SU-DHL-6 (cell line): ENCODE measurements at regions not wholly inside any gene's neighbourhood (a gene's known extent, or its start where the extent isn't known, plus 50 kb on each side); places are given as distances from the start of the nearest gene placed in this dataset.

Experiments
- H2AFZ ChIP-seq: fragments of 200-600 bp; sonication (generic); 2 replicates; pipeline ENCODE4 v1.6.1; 2014; ENCODE audit warnings: low read depth, mild to moderate bottlenecking, moderate library complexity, mixed read lengths, antibody characterized with exemption, low read length; ENCODE audit not compliant: severe bottlenecking
- H3F3A ChIP-seq: fragments of 200-600 bp; shearing (Covaris generic); 2 replicates; pipeline ENCODE4 v1.6.0; 2016; ENCODE audit warnings: antibody characterized with exemption, mild to moderate bottlenecking; ENCODE audit not compliant: insufficient read depth
- H3K27ac ChIP-seq: fragments of 200-600 bp; sonication (generic); 2 replicates; pipeline ENCODE4 v1.5.1; 2016; ENCODE audit warnings: low read depth, mild to moderate bottlenecking, low read length, moderate library complexity, mixed read lengths
- H3K27me3 ChIP-seq: fragments of 200-600 bp; sonication (generic), shearing (Covaris generic); 2 replicates; pipeline ENCODE4 v1.6.0; 2014; ENCODE audit warnings: mild to moderate bottlenecking, low read length
- H3K36me3 ChIP-seq: fragments of 200-600 bp; sonication (generic); 2 replicates; pipeline ENCODE4 v1.6.1; 2014; ENCODE audit warnings: mild to moderate bottlenecking, low read length, mixed read lengths
- H3K4me2 ChIP-seq: fragments of 300-600, 200-600 bp; shearing (Covaris generic), sonication (generic); 2 replicates; pipeline ENCODE4 v1.6.0; 2014; ENCODE audit warnings: low read length, low read depth, mild to moderate bottlenecking; ENCODE audit not compliant: poor library complexity, severe bottlenecking
- H3K4me3 ChIP-seq: fragments of 200-600 bp; sonication (generic); 2 replicates; pipeline ENCODE4 v1.5.1; 2014; ENCODE audit warnings: antibody characterized with exemption, low read length, mild to moderate bottlenecking, mixed read lengths; ENCODE audit not compliant: insufficient read depth, poor library complexity, severe bottlenecking
- H3K79me2 ChIP-seq: fragments of 200-600 bp; sonication (generic); 2 replicates; pipeline ENCODE4 v1.6.1; 2014; ENCODE audit warnings: mild to moderate bottlenecking, low read length, moderate library complexity; ENCODE audit not compliant: insufficient read depth
- H3K9ac ChIP-seq: fragments of 200-600 bp; sonication (generic); 2 replicates; pipeline ENCODE4 v1.7.0; 2014; ENCODE audit warnings: mild to moderate bottlenecking, low read length
- H3K9me2 ChIP-seq: fragments of 200-600 bp; sonication (generic); replicated peaks from 2 replicates; pipeline ENCODE4 v1.6.1; 2014; ENCODE audit warnings: low read length; ENCODE audit not compliant: insufficient read depth
- H3K9me3 ChIP-seq: fragments of 200-600 bp; sonication (generic); 2 replicates; pipeline ENCODE4 v1.6.1; 2014; ENCODE audit warnings: low read length, mixed read lengths; ENCODE audit not compliant: insufficient read depth
- H4K20me1 ChIP-seq: fragments of 200-600 bp; sonication (generic); 2 replicates; pipeline ENCODE4 v1.6.1; 2014; ENCODE audit warnings: low read depth, mild to moderate bottlenecking, antibody characterized with exemption, low read length, moderate library complexity, mixed read lengths
- CTCF ChIP-seq: fragments of 200-600 bp; sonication (generic); IDR thresholded peaks from one replicate; pipeline ENCODE4 v1.5.1; 2017; ENCODE audit warnings: antibody characterized with exemption, mild to moderate bottlenecking, low read length, moderate library complexity; ENCODE audit not compliant: insufficient read depth, poor library complexity, severe bottlenecking
- EZH2phosphoT487 ChIP-seq: fragments of 200-600 bp; sonication (generic), shearing (Covaris generic); conservative IDR thresholded peaks from 2 replicates; pipeline ENCODE4 v1.6.1; 2018; ENCODE audit warnings: mild to moderate bottlenecking, antibody characterized with exemption, low read length, moderate library complexity, mixed read lengths

GRCh38 chr19:30780032-30780431, 407.8 kb downstream of the ZNF536 start:
- H4K20me1 ChIP-seq = no peaks in the 10 kb centered on the region
- no peak overlapping the region for H3K9ac ChIP-seq
- no peak overlapping the region for H2AFZ ChIP-seq
- H3K4me2 ChIP-seq = no peak overlapping the region
- no peaks in the 10 kb centered on the region for H3K9me2 ChIP-seq
- H3F3A ChIP-seq = no peaks in the 10 kb centered on the region
- no peak overlapping the region for H3K27ac ChIP-seq
- no peaks in the 10 kb centered on the region for H3K36me3 ChIP-seq
- no peaks in the 10 kb centered on the region for H3K9me3 ChIP-seq
- no peaks in the 10 kb centered on the region for H3K27me3 ChIP-seq
- TF ChIP-seq CTCF = no peak
- TF ChIP-seq EZH2phosphoT487 = no peak
- H3K79me2 ChIP-seq = no peaks in the 10 kb centered on the region
- H3K4me3 ChIP-seq = no peak overlapping the region

GRCh38 chr19:30778961-30779715, 407.0 kb downstream of the ZNF536 start:
- Histone ChIP-seq H3K27ac (no peak overlapping the region), H4K20me1 (no peaks in the 10 kb centered on the region), H3K4me3 (no peak overlapping the region), H3K9me3 (no peaks in the 10 kb centered on the region), H3K79me2 (no peaks in the 10 kb centered on the region), H3K4me2 (no peak overlapping the region), H3F3A (no peaks in the 10 kb centered on the region), H3K36me3 (no peaks in the 10 kb centered on the region), H3K27me3 (no peaks in the 10 kb centered on the region), H3K9me2 (no peaks in the 10 kb centered on the region), H2AFZ (no peak overlapping the region), H3K9ac (no peak overlapping the region)
- TF ChIP-seq CTCF (no peak), EZH2phosphoT487 (no peak)

- H3K4me2 ChIP-seq = no peak overlapping the region
- no peaks in the 10 kb centered on the region for H3K9me2 ChIP-seq
- H3K27ac ChIP-seq = no peak overlapping the region
- H3K27me3 ChIP-seq = no peaks in the 10 kb centered on the region
- no peak overlapping the region for H3K9ac ChIP-seq
- H4K20me1 ChIP-seq = no peaks in the 10 kb centered on the region
- no peak overlapping the region for H3K4me3 ChIP-seq
- no peak for TF ChIP-seq EZH2phosphoT487
- no peak for TF ChIP-seq CTCF
- no peaks in the 10 kb centered on the region for H3K9me3 ChIP-seq
- H3F3A ChIP-seq = no peaks in the 10 kb centered on the region
- no peaks in the 10 kb centered on the region for H3K79me2 ChIP-seq
- H3K36me3 ChIP-seq = no peaks in the 10 kb centered on the region
- no peak overlapping the region for H2AFZ ChIP-seq
Measured at GRCh38 chr19:30778061-30778460, 405.9 kb downstream of the ZNF536 start.
